Transverse colon (tissue), 4 donors: ENCODE measurements at regions not wholly inside any gene's neighbourhood (a gene's known extent, or its start where the extent isn't known, plus 50 kb on each side); places are given as distances from the start of the nearest gene placed in this dataset.

Experiments
- DNase-seq: peaks from one replicate; pipeline ENCODE4 v3.0.0-alpha.2; 2019
- H3K27ac ChIP-seq, 4 donors: fragments of 200-600 bp; sonication (generic); 2 replicates each; pipeline ENCODE4 v1.5.1; 2016 to 2018; ENCODE audit warnings: inconsistent platforms in 4 of 4
- H3K27me3 ChIP-seq: fragments of 200-600 bp; sonication (generic); 2 replicates; pipeline ENCODE4 v1.5.1; 2017; ENCODE audit warnings: inconsistent platforms
- H3K36me3 ChIP-seq, 4 donors: fragments of 200-600 bp; sonication (generic); 2 replicates each; pipeline ENCODE4 v1.5.1; 2017 to 2019; ENCODE audit warnings: inconsistent platforms in 4 of 4
- H3K4me1 ChIP-seq, 4 donors: fragments of 200-600 bp; sonication (generic); 2 replicates each; pipeline ENCODE4 v1.5.1; 2017 to 2020; ENCODE audit warnings: inconsistent platforms in 4 of 4
- H3K4me3 ChIP-seq, 4 donors: fragments of 200-600 bp; sonication (generic); 1 replicate in 1 of 4; 2 replicates in 3 of 4; pipeline versions ENCODE4 v1.5.1 to v1.6.1; 2017 to 2019; ENCODE audit warnings: inconsistent platforms in 4 of 4
- H3K9me3 ChIP-seq, 2 donors: fragments of 200-600 bp; sonication (generic); 2 replicates each; pipeline ENCODE4 v1.5.1; 2017 to 2019; ENCODE audit warnings: inconsistent platforms in 2 of 2
- EP300 ChIP-seq: sonication (generic); formaldehyde crosslinking; IDR thresholded peaks from one replicate; pipeline ENCODE4 v1.6.1; 2017; ENCODE audit warnings: antibody characterized with exemption, low read depth
- POLR2A ChIP-seq: fragments of 450-650 bp; IDR thresholded peaks from one replicate; pipeline ENCODE4 v1.6.1; 2016; ENCODE audit warnings: antibody characterized with exemption, mild to moderate bottlenecking, moderate library complexity
- POLR2AphosphoS5 ChIP-seq, 3 donors: sonication (generic); formaldehyde crosslinking; IDR thresholded peaks; one replicate each; pipeline ENCODE4 v1.6.1; 2016; ENCODE audit warnings: antibody characterized with exemption in 3 of 3
- WGBS, 2 donors: methylation state at CpG; one replicate each; pipeline ENCODE4 v1.1.5; 2018; ENCODE audit warnings: low coverage in 1 of 2; 5-methylcytosine and 5-hydroxymethylcytosine counted together
- in situ Hi-C, 4 donors: fragments of 200-750 bp; cut with MboI; loops; one replicate each; pipeline versions ENCODE4 v1.15.0 to v1.15.1; 2017; ENCODE audit warnings: low sequenced_read_pairs in 3 of 4, low pct_ligation_motif_present in 1 of 4, low pct_unique_long_range_greater_than_20kb in 1 of 4
- intact Hi-C: fragments of 100-400 bp; cut with DNase I; formaldehyde crosslinking; loops from one replicate; pipeline ENCODE4 v1.15.1; 2023; ENCODE audit warnings: low total_unique reads
- TF ChIP-seq, protein P1 (sequence below), 5 experiments: fragments of 200-600 bp in 3 of 5; fragments of 450-650 bp in 2 of 5; sonication (generic) in 3 of 5; IDR thresholded peaks; 1 replicate in 2 of 5; 2 replicates in 3 of 5; pipeline ENCODE4 v1.5.1; 2016 to 2017; ENCODE audit warnings: antibody characterized with exemption in 5 of 5, inconsistent platforms in 3 of 5, mild to moderate bottlenecking in 2 of 5, moderate library complexity in 1 of 5

DNA sequence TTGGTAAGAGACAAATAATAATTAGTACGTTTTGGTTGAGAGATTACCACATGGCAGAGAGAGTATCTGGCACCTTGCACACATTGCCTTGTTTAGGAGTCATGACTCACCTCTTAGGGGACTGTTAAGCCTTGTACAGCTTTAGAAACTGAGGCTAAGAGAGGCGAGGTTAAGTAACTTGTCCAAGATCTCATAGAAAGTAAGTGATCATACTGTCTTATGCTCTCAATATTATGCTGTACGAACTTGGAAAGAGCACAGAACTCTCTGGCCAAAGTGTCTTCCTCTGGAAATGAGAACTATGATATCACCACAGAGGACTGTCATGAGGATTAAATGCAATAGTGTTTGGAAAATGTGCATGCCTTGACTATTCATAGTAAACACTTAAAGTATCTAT, 249.0 kb downstream of the UTRN start:
- H3K4me3 ChIP-seq, result no peak overlapping the region
- H3K4me1 ChIP-seq, result no peaks in the 10 kb centered on the region
- intact Hi-C loops, result no loop called here
- H3K9me3 ChIP-seq, result no peaks in the 10 kb centered on the region
- no peaks in the 10 kb centered on the region for H3K27me3 ChIP-seq
- peaks cover 0 to 8% (median 3%) of the 10 kb centered on the region in 4 donors for H3K36me3 ChIP-seq
- in situ Hi-C loops, result no loop called here
- TF ChIP-seq POLR2A, result no peak
- H3K27ac ChIP-seq, result no peak overlapping the region
- no peak for DNase-seq
- WGBS, 2 donors, result 60 to 82% methylated on average over 1 to 3 of the region's 3 CpGs

DNA sequence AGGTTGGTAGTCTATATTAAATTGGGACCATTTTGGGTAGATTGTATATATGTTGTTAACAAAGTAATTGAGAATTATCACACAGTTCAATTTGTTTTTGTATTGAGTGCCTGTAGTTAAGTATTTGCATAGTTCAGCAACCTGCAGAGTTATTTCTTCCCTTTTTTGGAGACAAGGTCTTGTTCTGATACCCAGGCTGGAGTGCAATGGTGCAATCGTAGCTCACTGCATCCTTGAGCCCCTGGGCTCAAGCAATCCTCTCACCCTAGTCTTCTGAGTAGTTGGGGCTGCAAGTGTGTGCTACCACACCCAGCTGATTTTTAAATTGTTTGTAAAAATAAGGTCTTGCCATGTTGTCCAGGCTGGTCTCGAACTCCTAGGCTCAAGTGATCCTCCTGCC, 250.5 kb downstream of the UTRN start:
- H3K4me3 ChIP-seq, result no peak overlapping the region
- in situ Hi-C loops, result no loop called here
- no peaks in the 10 kb centered on the region for H3K4me1 ChIP-seq
- H3K36me3 ChIP-seq, result peaks cover 0 to 11% (median 4%) of the 10 kb centered on the region in 4 donors
- 80 to 90% methylated on average over 1 to 2 of the region's 2 CpGs for WGBS, 2 donors
- H3K27ac ChIP-seq, result no peak overlapping the region
- intact Hi-C loops, result no loop called here
- no peak for DNase-seq
- TF ChIP-seq POLR2AphosphoS5 (IDR thresholded peaks at IDR 0.05) (no peak), EP300 (no peak), POLR2A (no peak)
- TF ChIP-seq, protein P1, sequence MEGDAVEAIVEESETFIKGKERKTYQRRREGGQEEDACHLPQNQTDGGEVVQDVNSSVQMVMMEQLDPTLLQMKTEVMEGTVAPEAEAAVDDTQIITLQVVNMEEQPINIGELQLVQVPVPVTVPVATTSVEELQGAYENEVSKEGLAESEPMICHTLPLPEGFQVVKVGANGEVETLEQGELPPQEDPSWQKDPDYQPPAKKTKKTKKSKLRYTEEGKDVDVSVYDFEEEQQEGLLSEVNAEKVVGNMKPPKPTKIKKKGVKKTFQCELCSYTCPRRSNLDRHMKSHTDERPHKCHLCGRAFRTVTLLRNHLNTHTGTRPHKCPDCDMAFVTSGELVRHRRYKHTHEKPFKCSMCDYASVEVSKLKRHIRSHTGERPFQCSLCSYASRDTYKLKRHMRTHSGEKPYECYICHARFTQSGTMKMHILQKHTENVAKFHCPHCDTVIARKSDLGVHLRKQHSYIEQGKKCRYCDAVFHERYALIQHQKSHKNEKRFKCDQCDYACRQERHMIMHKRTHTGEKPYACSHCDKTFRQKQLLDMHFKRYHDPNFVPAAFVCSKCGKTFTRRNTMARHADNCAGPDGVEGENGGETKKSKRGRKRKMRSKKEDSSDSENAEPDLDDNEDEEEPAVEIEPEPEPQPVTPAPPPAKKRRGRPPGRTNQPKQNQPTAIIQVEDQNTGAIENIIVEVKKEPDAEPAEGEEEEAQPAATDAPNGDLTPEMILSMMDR (IDR thresholded peaks at IDR 0.05), result no peak
- no peaks in the 10 kb centered on the region for H3K9me3 ChIP-seq
- H3K27me3 ChIP-seq, result no peaks in the 10 kb centered on the region

DNA sequence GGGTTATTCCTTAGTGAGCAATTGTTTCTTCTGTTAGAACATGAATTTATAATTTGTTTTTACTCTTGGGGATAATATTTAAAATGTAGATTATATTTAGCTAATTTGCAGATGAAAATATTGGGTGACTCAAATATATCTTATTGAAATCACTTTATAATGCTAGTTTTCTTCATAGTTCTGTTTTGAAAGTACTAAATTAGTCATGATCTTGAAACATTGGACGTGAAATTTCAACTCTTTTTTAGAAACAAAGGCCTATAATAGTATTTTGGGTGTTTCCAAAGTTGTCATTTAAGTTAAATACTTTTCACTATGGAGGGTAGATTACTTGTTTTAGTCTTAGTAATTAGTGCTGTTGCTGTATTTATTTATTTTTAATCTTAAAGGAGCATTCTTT, 250.9 kb downstream of the UTRN start:
- H3K27ac ChIP-seq, result no peak overlapping the region
- no peak for TF ChIP-seq EP300
- no peak for TF ChIP-seq POLR2A
- TF ChIP-seq, protein P1 (IDR thresholded peaks at IDR 0.05), result no peak
- TF ChIP-seq POLR2AphosphoS5 (IDR thresholded peaks at IDR 0.05), result no peak
- intact Hi-C loops (no loop called here), in situ Hi-C loops (no loop called here)
- 66 to 75% methylated on average over 1 of the region's 1 CpG for WGBS, 2 donors
- no peak for DNase-seq
- no peaks in the 10 kb centered on the region for H3K27me3 ChIP-seq
- no peak overlapping the region for H3K4me3 ChIP-seq
- no peaks in the 10 kb centered on the region for H3K9me3 ChIP-seq
- H3K36me3 ChIP-seq, result peaks cover 0 to 11% (median 4%) of the 10 kb centered on the region in 4 donors
- H3K4me1 ChIP-seq, result no peaks in the 10 kb centered on the region

DNA sequence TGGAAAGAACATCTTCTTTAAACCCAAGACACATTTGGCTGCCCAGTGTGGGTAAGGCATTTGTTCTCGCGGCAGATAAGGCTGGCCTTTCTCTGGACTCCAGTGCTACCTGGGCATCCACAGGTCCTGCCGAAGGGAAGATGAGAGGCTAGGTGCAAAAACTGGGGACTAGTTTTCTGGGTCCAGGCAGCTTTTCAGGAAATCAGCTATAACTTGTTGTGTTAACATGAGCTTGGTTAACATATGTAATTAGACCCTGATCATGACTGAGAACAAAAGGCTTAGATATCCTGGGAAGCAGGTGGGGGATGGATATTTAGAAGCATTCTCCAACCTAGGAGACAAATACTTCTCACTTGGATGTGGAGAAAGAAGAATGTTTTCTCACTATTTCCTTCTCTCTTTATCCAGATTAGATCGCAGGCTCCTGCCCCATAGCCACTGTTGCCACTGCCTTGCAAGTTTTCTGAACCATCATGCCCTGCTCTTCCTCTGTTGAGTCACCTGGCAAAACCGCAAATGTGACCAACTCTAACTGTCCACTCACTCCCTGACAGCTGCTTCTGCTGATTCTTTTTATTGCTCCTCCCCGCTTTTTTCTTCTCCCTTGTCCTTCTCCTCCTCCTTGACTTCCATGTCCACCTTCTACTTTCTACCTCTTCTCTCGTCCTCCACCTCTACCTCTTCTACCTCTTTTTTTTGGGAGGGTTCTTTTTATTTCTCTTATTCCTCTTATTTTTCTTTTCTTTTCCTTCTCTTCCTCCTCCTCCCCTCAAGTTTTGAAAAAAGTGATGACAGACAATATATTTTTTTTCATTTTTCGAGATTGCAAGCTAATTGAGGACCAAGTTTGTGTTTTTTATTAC, 258.1 kb downstream of the UTRN start:
- H3K9me3 ChIP-seq, result no peaks in the 10 kb centered on the region
- 87 to 92% methylated on average over 7 to 8 of the region's 8 CpGs for WGBS, 2 donors
- in situ Hi-C loops, result no loop called here

DNA sequence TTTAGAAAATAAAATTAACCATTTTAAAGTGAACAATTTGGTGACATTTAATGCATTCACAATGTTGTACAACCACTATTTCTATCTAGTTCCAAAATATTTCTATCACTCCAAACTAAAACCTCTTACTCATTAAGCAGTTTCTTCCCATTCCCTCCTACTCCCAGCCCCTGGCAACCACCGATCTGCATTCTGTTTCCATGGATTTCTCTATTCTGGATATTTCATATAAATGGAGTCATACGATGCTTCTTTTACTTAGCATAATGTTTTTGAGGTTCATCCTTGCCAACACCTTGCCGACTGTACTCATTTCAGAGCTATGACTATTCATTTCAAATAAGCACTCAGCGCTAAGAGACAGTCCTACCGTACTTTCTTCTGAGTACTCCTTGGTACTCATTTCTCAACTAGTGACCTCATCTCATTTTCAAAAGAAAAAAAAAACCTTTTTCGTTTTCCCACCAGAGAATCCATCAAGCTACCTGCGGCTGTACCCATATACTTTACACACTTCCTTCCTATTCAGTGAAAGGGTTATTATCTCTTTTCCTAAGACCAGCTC, 259.2 kb downstream of the UTRN start:
- Histone ChIP-seq H3K27me3 (no peaks in the 10 kb centered on the region), H3K36me3 (peaks cover 0 to 15% (median 4%) of the 10 kb centered on the region in 4 donors), H3K27ac (no peak overlapping the region), H3K4me1 (no peaks in the 10 kb centered on the region), H3K9me3 (no peaks in the 10 kb centered on the region), H3K4me3 (no peak overlapping the region)
- TF ChIP-seq POLR2AphosphoS5 (IDR thresholded peaks at IDR 0.05), result no peak
- TF ChIP-seq POLR2A, result no peak
- TF ChIP-seq EP300, result no peak
- TF ChIP-seq, protein P1 (IDR thresholded peaks at IDR 0.05), result no peak
- 76 to 94% methylated on average over 7 of the region's 7 CpGs for WGBS, 2 donors
- intact Hi-C loops, result no loop called here
- no peak for DNase-seq
- in situ Hi-C loops, result no loop called here

More for the DNA sequence above, 258.1 kb downstream of the UTRN start:
- intact Hi-C loops, result no loop called here
- no peak overlapping the region for H3K27ac ChIP-seq
- no peak overlapping the region for H3K4me3 ChIP-seq
- DNase-seq, result no peak
- no peak for TF ChIP-seq EP300
- no peaks in the 10 kb centered on the region for H3K4me1 ChIP-seq
- no peaks in the 10 kb centered on the region for H3K27me3 ChIP-seq
- H3K36me3 ChIP-seq, result peaks cover 0 to 9% (median 4%) of the 10 kb centered on the region in 4 donors
